GM12878 (cell line): ENCODE measurements at regions not wholly inside any gene's neighbourhood (a gene's known extent, or its start where the extent isn't known, plus 50 kb on each side); places are given as distances from the start of the nearest gene placed in this dataset.

ENCODE experiments used
- ATAC-seq: fragments of 200-7000 bp; cut with Tn5 transposase; 3 replicates; pipeline ENCODE4 v1.9.1; 2020; ENCODE audit warnings: mild to moderate bottlenecking, moderate library complexity
- BruUV-seq: library from RNA; stranded (reverse); fragments of 400-500 nt; replicated peaks from 2 replicates; lab custom pipeline; 2021; lab: Mats Ljungman, UMichigan
- CTCF ChIA-PET: fragments of 300-600 bp; sonication (Branson Sonifier 250); formaldehyde crosslinking; extraction: SDS; loops from one replicate; lab custom pipeline; 2021; ENCODE audit warnings: inconsistent platforms; lab: Yijun Ruan, JAX
- POLR2A ChIA-PET: fragments of 350-600 bp; formaldehyde crosslinking; extraction: SDS; loops from one replicate; lab custom pipeline; 2021; ENCODE audit warnings: inconsistent platforms; lab: Charles Lee
- RAD21 ChIA-PET: fragments of 300-600 bp; sonication (Branson Sonifier 250); formaldehyde crosslinking; loops from one replicate; lab custom pipeline; 2023; ENCODE audit warnings: antibody characterized with exemption; ENCODE audit not compliant: unreplicated experiment; lab: Charles Lee
- SMC1A ChIA-PET: fragments of 300-600 bp; sonication (Branson Sonifier 250); formaldehyde crosslinking; loops from one replicate; lab custom pipeline; 2023; ENCODE audit not compliant: unreplicated experiment, uncharacterized antibody; lab: Charles Lee
- DNase-seq: peaks from one replicate; pipeline ENCODE4 v3.0.0-alpha.2; 2011; ENCODE audit warnings: low read depth, low spot score
- FAIRE-seq: peaks from 3 replicates; lab custom pipeline; 2011; peaks lifted over from hg19 to GRCh38; lab: Jason Lieb, UNC
- H2AFZ ChIP-seq: 2 replicates; pipeline ENCODE4 v1.6.0; 2011; ENCODE audit warnings: low read depth, low read length, control low read depth; ENCODE audit not compliant: control insufficient read depth
- H3K27ac ChIP-seq: 2 replicates; pipeline ENCODE4 v1.5.1; 2011; ENCODE audit warnings: control low read depth; ENCODE audit not compliant: control insufficient read depth, insufficient read depth
- H3K27me3 ChIP-seq, 2 experiments: replicated peaks in 1 of 2; 2 replicates each; pipeline versions ENCODE4 v1.6.0 to v1.6.1; 2011; ENCODE audit warnings: low read length in 1 of 2; ENCODE audit not compliant: control insufficient read depth in 2 of 2, insufficient read depth in 2 of 2
- H3K36me3 ChIP-seq, 2 experiments: 2 replicates each; pipeline ENCODE4 v1.5.1; 2011; ENCODE audit warnings: low read length in 1 of 2; ENCODE audit not compliant: control insufficient read depth in 2 of 2, insufficient read depth in 2 of 2
- H3K4me1 ChIP-seq: 2 replicates; pipeline ENCODE4 v1.6.1; 2011; ENCODE audit warnings: mild to moderate bottlenecking, low read length, moderate library complexity, mixed read lengths; ENCODE audit not compliant: control insufficient read depth, insufficient read depth
- H3K4me2 ChIP-seq: 2 replicates; pipeline ENCODE4 v1.6.0; 2011; ENCODE audit warnings: control low read depth; ENCODE audit not compliant: control insufficient read depth, insufficient read depth
- H3K4me3 ChIP-seq: fragments of 200-600 bp; sonication (generic); 2 replicates; pipeline ENCODE4 v1.5.1; 2016
- H3K79me2 ChIP-seq: 2 replicates; pipeline ENCODE4 v1.6.0; 2011; ENCODE audit warnings: low read length; ENCODE audit not compliant: control insufficient read depth, insufficient read depth
- H3K9ac ChIP-seq: 2 replicates; pipeline ENCODE4 v1.8.0; 2011; ENCODE audit warnings: low read length, control low read depth, mixed read lengths; ENCODE audit not compliant: control insufficient read depth, insufficient read depth
- H3K9me3 ChIP-seq: replicated peaks from 3 replicates; pipeline ENCODE4 v1.5.1; 2011; ENCODE audit warnings: mild to moderate bottlenecking, low read length; ENCODE audit not compliant: control insufficient read depth, insufficient read depth
- H4K20me1 ChIP-seq: 2 replicates; pipeline ENCODE4 v1.6.0; 2011; ENCODE audit not compliant: control insufficient read depth, insufficient read depth
- CEBPZ ChIP-seq: fragments of 150-350 bp; IDR thresholded peaks from 2 replicates; pipeline ENCODE4 v1.6.1; 2016; ENCODE audit warnings: low read depth, low read length
- DPF2 ChIP-seq: fragments of 450-650 bp; IDR thresholded peaks from 2 replicates; pipeline ENCODE4 v1.6.1; 2017; ENCODE audit warnings: mild to moderate bottlenecking
- ESRRA ChIP-seq: IDR thresholded peaks from 2 replicates; pipeline ENCODE4 v1.6.1; 2012; ENCODE audit warnings: mild to moderate bottlenecking, low read length, improper control_type of control experiment
- FOXK2 ChIP-seq: fragments of 450-650 bp; IDR thresholded peaks from 2 replicates; pipeline ENCODE4 v1.6.1; 2017; ENCODE audit warnings: mild to moderate bottlenecking, moderate library complexity
- FOXM1 ChIP-seq: IDR thresholded peaks from 2 replicates; pipeline ENCODE4 v1.6.1; 2012; ENCODE audit warnings: low read depth, mild to moderate bottlenecking, inconsistent platforms, low read length, moderate library complexity
- HSF1 ChIP-seq: fragments of 150-350 bp; IDR thresholded peaks from 2 replicates; pipeline ENCODE4 v1.6.1; 2014; ENCODE audit warnings: mild to moderate bottlenecking, low read depth, low read length
- MEF2B ChIP-seq: fragments of 450-650 bp; IDR thresholded peaks from 2 replicates; pipeline ENCODE4 v1.6.1; 2018; ENCODE audit warnings: mild to moderate bottlenecking, moderate library complexity; ENCODE audit not compliant: partially characterized antibody, poor library complexity, severe bottlenecking
- NR2C2 ChIP-seq: IDR thresholded peaks from 2 replicates; pipeline ENCODE4 v1.6.1; 2011; ENCODE audit warnings: borderline replicate concordance, low read depth; ENCODE audit not compliant: control insufficient read depth, insufficient read length
- TARDBP ChIP-seq: IDR thresholded peaks from 2 replicates; pipeline ENCODE4 v1.6.1; 2016; ENCODE audit warnings: borderline replicate concordance
- ZBTB4 ChIP-seq: fragments of 450-650 bp; formaldehyde crosslinking; IDR thresholded peaks from 2 replicates; pipeline ENCODE4 v1.4.0; 2022; ENCODE audit warnings: mild to moderate bottlenecking, moderate library complexity
- WGBS: methylation state at CpG from one replicate; pipeline ENCODE4 v1.1.6; 2016; ENCODE audit warnings: low lambda C conversion rate; ENCODE audit not compliant: insufficient replicate concordance, insufficient coverage; ENCODE audit errors: missing lambda C conversion rate; 5-methylcytosine and 5-hydroxymethylcytosine counted together
- in situ Hi-C: fragments of 300-500 bp; cut with MboI; formaldehyde crosslinking; loops from 9 replicates; pipeline ENCODE4 v1.14.3; 2018; ENCODE audit warnings: mixed read lengths
- intact Hi-C: fragments of 100-400 bp; cut with micrococcal nuclease; formaldehyde crosslinking; loops from one replicate; pipeline ENCODE4 v1.14.2; 2022; ENCODE audit not compliant: unreplicated experiment

GRCh38 chr5:61805101-61805500 is 473.0 kb downstream of the ZSWIM6 start:
- intact Hi-C loops, result no loop called here
- Histone ChIP-seq H3K4me1 (no peaks in the 10 kb centered on the region), H3K4me2 (no peak overlapping the region), H3K4me3 (no peak overlapping the region), H3K36me3 (no peaks in the 10 kb centered on the region), H3K27me3 (peaks cover 1 to 2% of the 10 kb centered on the region in 2 experiments; a peak in 1 of 4 replicates), H3K79me2 (no peaks in the 10 kb centered on the region), H2AFZ (no peak overlapping the region), H3K9ac (no peak overlapping the region), H3K9me3 (no peaks in the 10 kb centered on the region), H4K20me1 (no peaks in the 10 kb centered on the region), H3K27ac (no peak overlapping the region)
- SMC1A ChIA-PET, result no interaction called here
- POLR2A ChIA-PET, result no interaction called here
- CTCF ChIA-PET, result no interaction called here
- RAD21 ChIA-PET, result no interaction called here
- FAIRE-seq (no peak), ATAC-seq (no peak), DNase-seq (no peak)
- WGBS, result 2% methylated on average over 5 of the region's 5 CpGs
- in situ Hi-C loops, result no loop called here
- TF ChIP-seq FOXM1, result no peak
- TF ChIP-seq ESRRA, result no peak
- no peak for TF ChIP-seq FOXK2
- no peak for TF ChIP-seq ZBTB4 (CRISPR knock-in tag)
- TF ChIP-seq DPF2, result no peak
- TF ChIP-seq CEBPZ, result no peak
- no peak for TF ChIP-seq TARDBP
- TF ChIP-seq MEF2B, result no peak
- no peak for TF ChIP-seq NR2C2
- no peak for TF ChIP-seq HSF1
- BruUV-seq, result no TSS peak
